C1 segment of cervical spinal cord (tissue), 14 donors: ENCODE measurements at regions not wholly inside any gene's neighbourhood (a gene's known extent, or its start where the extent isn't known, plus 50 kb on each side); places are given as distances from the start of the nearest gene placed in this dataset.
A peak's percentile ranks its signal among the peaks of the same experiment; 100 is the strongest.

Experiments
- DNase-seq, 14 donors: peaks; one replicate each; lab custom pipeline; 2025; lab: John Stamatoyannopoulos, UW

DNA sequence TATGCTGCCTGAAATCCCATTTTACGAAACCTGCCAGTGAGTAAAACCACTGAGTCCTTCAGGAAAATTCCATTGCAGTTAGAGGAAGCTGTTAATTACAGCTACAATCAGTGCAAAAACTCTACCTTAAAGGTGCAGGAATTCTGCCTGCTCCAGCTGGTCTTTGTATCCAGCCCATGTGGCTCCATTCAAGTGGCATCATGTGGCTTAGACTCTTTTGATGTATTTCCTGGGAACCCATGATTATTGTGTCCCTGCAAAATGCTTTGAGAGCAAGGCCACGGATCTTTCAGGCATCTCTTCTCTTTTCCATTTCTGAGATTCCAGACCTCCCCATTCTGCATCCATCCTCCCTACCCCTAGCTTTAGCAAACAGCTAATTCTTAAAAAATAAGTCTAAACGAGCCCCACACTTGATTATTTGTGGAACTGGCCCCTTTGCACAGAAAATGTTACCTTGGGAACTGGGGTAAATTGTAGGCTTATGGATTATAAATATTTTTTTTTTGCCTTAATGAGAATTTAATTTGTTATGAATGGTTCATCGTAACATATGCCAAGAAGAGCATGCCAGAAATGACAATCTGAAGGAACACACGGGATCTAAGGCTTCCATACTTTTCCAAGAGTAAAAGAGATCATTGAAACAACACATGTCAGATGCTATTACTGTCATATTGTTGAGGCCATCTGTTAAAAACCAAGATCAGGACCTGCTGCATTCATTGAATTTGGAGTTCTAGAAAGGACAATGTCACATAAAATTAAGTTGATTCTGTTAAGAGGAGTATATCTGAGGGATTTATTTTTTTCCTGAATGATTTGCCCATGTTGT is 144.6 kb downstream of the TPH2 start:
- DNase-seq, result peak in 1 of 14 donors; percentile 93

DNA sequence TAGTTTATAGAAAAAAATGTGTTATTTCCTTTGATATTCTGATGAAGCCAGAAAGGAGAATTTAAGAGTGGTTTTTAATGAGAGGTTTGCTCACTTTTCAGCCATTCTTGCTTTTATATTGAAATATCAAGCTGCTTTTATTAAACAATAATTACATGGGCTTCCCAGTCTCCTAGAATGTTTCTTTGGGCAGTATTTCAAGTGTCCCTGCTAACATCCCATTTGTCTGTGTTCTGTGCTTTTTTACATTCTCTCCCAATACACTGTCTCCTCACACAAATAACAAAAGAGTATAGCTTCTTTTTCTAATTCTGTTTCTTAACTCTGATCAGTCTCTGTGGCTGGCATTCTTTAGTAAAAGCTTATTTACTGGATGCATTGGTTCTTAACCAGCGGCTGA is 145.4 kb downstream of the TPH2 start:
- DNase-seq, result peak in 1 of 14 donors; percentile 58

DNA sequence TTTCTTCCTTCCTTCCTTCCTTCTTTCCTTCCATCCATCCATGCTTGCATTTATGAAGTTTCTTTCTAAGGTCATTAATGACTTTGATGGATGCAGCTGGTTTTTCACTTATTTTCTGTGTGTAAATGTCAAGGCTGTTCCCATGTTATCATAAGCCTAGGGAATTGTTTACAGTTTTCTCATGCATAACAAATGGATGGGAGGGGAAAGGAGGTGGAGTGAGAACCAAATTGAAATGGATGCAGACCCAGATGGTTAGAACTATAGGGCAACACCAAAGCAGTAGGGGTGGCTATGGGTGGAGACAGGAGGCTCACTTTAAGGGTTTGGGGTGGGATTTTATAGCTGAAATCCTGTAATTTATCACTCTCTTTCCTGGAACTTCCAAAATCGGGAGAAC is 146.2 kb downstream of the TPH2 start:
- peak in 1 of 14 donors; percentile 19 for DNase-seq

DNA sequence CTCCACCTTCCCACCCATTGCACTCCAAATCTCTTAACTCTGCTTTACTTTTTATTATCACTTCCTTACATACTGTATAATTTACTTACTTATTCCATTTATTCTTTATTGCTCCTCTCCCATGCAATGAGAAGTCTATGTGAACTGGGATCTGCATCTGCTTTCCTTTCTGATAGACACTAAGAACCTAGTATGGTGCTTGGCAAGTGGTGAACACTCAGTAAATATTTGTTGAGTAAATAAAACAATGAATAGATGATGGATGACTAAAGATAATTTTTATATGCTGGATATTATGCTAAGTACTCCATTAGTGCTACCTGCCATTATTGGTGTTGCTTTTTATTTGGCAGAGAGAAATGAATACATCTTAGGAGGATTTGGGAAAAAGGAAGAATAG is 151.0 kb downstream of the TPH2 start:
- no peak for DNase-seq

DNA sequence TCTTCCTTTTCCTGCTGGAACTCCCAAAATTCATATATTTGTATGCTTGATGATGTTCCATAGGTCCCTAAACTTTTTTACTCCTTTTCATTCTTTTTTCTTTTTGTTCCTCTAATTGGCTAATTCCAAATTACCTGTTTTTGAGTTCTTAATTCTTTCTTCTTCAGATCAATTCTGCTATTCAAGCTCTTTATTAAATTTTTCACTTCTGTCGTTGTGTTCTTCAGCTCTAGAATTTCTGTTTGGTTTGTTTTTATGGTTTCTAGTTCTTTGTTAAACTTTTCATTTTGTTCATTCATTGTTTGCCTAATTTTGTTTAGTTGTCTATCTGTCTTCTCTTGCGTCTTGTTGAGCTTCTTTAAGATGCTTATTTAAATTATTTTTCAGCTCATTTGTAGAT is 154.8 kb downstream of the TPH2 start:
- DNase-seq, result no peak

DNA sequence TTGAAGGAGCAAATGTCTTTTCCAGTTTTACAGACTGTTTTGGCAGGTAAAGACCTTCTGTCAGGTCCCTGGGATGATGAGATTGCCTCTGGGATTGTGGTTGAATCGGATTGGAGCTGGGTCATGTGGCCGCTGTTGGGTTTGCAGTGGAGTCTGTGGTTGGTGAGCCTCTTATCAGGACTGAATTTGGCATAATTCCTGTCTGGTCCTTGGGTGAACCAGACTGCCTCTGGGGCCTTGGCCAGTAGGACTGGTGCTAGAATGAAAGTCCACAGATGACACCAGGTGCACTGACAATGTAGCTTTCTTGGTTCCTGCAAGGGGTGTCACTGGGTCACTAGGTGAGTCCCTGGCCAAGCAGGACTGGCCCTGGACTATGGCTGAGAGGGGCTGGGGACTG is 155.3 kb downstream of the TPH2 start:
- no peak for DNase-seq

DNA sequence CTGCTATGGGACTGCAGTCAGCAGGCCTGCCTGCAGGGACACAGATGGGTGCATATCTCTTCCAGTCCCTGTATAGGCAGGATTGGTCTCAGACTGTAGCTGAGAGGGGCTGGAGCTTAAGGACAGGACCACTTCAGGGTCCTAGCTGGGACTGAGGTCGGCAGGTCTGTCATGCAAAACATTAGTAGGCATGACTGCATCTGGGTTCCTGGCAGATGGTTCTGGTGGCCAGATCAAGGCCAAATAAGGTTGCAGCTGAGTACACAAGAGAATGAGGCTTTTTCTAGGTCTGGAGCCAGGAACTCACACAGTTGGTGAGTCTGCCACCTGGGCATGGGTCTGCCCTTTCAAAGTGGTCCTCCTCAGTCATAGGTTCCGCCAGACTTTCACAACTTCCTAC is 155.8 kb downstream of the TPH2 start:
- DNase-seq, result peak in 1 of 14 donors; percentile 18

DNA sequence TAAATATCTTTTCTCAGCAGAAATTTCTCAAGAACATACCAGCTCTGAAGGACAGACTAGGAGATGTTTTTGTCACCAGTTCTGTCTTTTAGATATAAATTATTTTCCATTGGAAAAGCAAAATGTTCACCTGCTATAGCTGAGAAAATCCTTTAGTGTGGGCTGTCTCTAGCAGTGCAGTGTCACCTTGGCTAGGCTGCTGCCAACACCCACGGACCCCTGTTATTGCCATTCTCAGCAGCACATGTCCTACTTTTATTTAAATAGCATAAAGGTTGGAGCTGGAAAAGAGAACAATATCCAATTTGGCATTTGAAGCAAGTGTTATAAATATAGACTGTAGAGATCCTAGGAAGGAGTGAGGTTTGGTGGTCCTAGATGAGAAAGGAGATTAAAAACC is 156.4 kb downstream of the TPH2 start:
- DNase-seq, result no peak

DNA sequence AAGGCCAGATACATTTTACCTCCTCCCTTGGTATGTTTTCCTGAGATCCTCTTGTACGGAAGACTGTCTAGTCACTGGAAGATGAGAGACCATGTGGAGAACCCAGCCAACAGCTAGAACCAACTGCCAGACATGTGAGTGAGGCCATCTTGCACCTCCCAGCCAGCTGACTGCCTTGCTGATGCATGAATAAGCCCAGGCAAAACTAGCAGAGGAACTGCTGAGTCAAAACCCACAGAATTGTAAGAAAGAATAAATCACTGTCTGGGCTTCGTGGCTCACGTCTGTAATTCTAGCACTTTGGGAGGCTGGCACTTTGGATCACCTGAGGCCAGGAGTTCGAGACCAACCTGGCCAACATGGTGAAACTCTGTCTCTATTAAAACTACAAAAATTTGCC is 160.0 kb downstream of the TPH2 start:
- DNase-seq, result no peak

DNA sequence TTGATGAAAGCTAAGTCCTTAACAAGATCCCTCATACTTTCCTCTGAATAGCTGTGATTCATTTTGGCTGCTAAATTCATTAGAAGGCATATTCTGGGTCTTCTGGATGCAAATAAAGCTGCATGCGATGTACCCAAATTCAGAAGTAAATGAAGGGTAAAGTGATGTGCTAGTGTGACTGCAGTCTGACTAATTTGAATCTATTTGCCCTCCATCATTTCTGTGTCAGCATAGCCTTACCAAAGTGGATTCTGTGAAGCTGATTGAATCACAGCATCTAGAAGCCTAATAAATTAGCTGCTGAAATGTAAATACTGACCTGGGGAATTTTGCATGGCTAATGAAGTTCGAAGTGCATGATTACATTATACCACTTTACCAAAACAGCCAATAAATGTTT is 162.2 kb downstream of the TPH2 start:
- no peak for DNase-seq

DNA sequence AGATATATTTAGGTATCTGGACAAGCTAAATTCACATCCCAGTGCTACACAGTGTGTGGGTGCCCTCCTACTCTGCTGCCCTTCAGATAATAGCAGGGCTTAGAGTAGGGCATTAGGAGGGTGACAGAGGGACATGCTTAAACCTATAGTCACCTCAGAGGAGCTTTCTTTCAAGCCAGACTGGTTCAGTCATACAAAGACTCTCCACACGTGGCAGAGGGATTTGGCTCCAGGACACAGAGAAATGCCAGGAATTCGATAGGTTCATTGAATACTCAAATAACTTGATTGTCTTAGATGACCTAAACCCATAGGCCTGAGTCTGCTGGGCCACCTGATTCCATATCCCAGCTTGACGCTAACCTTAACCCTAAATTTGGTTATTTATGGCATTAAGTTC is 163.5 kb downstream of the TPH2 start:
- DNase-seq, result no peak

DNA sequence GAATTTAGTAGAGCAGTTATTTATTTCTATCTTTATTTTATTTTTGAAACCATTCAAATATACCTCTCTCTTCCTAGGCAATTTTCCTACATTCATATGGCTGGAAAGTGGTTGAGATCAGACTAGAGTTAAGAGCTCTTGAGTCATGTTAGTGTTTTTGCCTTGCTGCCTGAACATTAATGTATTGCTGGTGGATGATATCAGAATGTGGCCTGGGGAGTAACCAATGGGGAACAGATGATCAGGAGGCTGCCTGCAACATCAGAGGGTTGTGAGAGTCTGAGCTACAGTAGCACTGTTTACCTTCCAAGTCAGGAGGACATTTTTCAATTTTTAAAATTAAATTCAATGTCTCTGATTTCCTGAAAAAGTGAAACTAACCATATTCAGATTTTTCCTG is 166.3 kb upstream of the TRHDE start:
- DNase-seq, result no peak

DNA sequence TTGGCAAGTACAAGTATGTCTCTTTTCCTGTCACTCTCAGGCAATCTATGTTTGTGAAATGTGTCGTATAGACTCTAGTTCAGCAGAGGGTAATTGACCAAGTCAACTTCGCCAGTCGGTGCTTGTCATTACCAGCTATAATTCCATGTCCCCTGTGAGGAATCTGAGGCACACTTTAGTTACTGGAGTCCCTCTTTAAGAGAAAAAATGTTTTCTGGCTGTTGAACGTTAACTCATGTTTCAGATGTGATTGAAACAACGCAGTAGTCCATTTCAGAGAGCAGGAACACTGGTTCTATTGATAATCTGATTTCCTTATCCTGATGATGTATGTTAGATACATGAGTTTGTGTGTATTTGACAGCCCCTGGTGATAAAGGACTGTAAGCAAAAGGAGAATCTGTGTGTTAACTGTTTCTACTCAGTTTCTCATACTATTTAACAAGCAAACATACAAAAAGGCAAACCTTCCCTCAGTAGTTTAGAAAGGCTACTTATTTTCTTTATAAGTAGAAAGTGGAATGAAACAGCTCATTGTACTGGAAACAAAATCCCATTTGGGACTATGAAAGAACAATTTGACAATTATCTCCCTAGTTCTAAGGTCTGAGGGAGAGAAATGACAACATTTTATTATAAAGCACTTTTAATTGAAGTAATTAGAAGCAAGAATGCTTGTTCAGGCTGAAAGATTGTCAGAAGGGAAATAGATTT is 161.1 kb upstream of the TRHDE start:
- DNase-seq, result peak in 1 of 14 donors; percentile 13

DNA sequence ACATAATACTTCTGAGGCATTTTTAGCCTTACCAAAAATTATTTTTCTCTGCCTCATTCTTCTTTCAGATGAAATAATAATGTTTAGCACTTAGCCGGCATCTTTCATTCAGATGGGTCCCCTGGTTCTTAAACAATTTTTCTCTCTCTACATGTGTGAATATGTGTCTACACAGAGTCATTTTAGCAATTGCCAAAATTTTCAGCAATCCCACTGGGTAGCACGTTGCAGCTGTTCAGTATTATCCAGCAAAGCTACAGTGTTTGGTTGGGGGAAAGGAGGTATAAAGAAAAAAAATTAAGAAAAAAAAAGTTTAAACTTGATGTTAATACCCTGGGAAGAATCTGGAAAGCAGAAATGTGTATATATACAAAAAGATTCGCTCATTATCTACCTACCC is 160.5 kb upstream of the TRHDE start:
- no peak for DNase-seq

DNA sequence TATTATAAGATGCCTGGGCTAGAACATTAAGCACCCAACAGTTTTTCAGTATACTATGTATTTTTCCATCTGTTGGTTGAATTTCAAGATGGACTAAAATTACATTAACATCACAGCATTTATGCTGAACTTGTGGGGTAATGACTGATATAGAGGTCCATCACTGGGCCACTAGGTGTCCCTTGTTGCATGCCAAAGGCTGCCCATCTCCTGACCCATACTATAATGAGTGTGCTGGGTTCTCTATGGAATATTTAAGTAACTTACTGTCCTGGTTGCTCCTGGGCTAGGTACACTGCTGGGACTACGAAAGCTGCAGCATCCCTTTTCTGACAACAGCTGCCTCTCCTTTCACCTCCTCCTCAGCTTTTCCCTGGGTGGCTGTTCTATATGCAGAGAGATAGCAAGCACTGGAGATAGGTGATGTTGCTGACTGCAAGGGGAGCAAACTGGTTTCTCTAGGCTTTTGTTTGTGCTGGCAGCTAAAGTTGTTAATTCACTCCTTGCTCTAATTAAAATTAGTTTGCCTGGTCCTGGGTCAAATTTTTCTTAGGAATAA is 138.6 kb upstream of the TRHDE start:
- DNase-seq, result peak in 1 of 14 donors; percentile 19

DNA sequence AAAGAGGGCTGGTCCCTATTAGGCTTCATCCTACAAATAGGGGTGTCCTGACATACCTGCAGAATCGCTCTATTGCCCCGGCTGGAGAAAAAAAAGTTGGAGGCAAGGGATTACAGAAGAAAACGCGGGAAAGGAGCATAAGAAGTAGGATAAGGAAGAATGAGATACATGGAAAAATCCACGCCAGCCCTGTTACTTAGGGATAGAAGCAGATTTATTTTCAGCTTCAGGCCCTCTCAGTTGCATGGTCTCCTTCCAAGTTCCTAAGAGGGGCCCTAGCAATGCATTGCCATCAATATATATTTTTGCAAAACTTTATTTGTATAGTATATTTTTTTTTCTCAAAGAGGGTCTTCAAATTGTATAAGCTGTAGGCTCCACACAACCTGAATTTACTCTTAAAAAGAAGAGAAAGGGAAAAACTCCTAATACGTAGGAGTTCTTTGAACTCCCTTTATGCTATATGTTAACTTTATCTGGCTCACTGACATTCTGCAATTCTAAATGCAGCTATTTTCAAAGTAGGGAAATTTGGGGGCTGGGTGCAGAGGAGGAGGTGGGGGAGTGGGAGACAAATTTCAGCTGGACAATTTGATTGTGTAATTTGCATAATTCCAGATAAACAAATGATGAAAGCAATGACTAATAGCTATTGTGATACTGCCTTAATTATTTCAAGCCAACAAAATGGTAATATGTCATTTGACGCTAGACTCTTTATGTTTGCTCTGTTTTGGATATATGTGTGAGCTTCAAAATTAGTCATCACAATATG is 137.7 kb upstream of the TRHDE start:
- DNase-seq, result no peak

DNA sequence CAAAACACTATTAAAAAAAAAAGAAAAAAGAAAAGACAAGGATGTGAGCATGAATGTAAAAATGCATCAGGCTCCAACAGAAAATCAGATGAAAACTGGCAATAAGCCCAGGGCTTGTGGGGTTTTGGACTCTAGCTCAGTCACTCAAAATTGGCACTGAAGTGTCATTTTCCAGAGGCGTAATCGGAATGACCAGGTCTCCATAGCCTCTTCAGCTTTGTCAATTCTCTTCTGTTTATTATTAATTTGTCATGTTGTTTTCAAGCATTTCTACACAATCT is 137.2 kb upstream of the TRHDE start:
- DNase-seq, result peak in 1 of 14 donors; percentile 19

DNA sequence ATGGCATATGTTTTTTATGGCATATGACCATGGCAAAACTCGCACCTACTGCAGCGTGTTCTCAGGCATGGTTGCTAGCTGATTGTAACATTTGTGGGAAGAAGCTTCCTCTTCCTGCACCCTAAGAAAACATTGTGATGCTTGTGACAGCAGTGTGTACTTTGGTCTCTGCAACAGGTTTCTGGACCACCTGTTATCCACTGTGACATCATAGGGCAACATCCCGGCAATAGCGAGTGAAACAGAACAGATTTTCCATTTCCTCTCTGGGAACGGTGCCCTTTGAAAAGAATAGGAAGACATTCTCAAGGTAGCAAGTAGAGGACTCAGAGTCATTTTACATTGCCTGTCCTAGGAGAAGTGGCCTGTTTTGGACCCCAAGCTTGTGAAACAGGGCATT is 135.4 kb upstream of the TRHDE start:
- DNase-seq, result peak in 1 of 14 donors; percentile 88

DNA sequence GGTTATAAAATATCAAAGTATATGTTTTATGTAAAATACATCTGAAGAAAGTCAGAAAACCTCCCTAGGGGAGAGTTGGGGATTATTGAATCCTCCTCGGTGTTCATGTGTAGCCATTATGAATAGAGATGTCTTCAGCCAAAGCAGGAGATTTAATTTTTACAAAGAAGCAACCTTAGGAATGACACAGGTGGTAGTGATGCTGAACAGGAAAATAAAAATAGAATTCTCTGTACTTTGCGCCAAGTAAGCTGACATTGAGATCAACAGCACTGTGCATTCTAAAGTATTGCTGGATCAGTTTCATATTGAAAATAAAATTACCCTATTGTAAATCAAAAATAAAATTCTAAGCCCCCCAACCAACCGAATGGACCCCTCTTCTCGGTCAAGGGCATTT is 132.8 kb upstream of the TRHDE start:
- peak in 1 of 14 donors; percentile 50 for DNase-seq

DNA sequence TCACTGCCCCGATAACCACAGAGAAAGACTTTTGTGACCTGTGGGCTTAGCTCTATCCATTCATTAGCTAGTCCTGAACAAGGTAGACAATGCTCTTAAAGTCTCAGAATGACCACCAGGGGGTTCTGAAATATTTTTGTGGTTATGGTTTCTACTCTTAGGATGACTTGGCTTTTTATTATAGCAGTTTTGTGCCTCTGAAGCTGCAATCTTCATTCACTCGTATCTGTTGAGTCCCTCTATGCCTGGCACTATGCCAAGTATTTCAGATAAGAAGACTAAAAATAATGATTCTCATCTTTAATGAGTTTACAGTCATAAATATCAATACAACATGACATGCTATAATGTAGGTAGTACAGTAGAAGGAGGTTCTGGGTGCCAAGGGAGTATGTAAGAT is 130.8 kb upstream of the TRHDE start:
- peak in 1 of 14 donors; percentile 17 for DNase-seq

DNA sequence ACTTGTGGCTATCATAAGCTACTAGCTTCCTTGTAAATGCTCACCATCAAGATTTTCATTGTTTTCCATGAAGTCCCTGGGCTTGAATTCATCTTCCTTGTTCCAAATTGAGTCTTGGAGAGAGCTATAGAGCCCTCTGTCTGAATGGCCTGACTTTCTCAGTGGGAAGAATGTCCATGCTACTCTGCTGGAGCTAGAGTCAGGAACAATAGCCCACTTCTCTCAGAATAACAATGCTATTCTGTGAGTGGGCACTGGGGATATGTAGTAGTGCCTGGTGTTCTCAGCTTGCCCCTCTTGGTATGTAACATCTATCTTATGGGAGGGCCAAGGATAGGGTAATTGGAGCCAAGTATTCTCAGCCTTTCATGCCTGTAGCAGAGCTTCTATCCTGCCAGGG is 127.6 kb upstream of the TRHDE start:
- no peak for DNase-seq

DNA sequence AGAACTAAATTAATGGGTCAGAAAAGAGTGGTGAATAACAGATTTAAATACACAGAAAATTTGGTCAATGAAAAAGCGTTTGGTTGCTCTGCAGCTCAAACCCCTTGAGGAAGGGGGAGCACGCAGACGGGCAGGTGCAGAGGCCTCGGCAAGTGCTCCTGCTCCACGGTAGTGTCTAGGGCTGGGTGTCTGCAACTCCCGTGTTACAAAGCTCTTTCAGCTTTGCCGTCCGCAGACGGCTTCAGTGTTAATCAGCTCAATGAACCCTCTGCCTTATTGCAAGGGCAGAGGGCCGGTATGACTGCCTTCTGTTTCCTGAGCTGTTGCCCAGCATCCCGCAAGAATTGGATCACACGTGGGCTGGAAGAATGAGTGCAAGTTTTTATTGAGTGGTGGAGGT is 125.7 kb upstream of the TRHDE start:
- no peak for DNase-seq
